Hypothalamus (tissue), 51 donors: ENCODE measurements at regions not wholly inside any gene's neighbourhood (a gene's known extent, or its start where the extent isn't known, plus 50 kb on each side); places are given as distances from the start of the nearest gene placed in this dataset.
A peak's percentile ranks its signal among the peaks of the same experiment; 100 is the strongest.

ENCODE experiments used
- DNase-seq, 51 donors: peaks; one replicate each; lab custom pipeline; 2025; lab: John Stamatoyannopoulos, UW

- DNase-seq = no peak
Observed at GRCh38 chr5:162323466-162323865, 255.9 kb downstream of the GABRG2 start.

- no peak for DNase-seq
Observed at GRCh38 chr5:162324328-162324727, 256.8 kb downstream of the GABRG2 start.

- no peak for DNase-seq
Observed at GRCh38 chr5:162325143-162325727, 257.7 kb downstream of the GABRG2 start.

GRCh38 chr5:162334944-162335343, 267.4 kb downstream of the GABRG2 start:
- DNase-seq = no peak

- no peak for DNase-seq
Observed at GRCh38 chr5:162360373-162360931, 292.9 kb downstream of the GABRG2 start.

- peak in 3 of 51 donors; percentile 1 to 2 (median 1) for DNase-seq
Observed at GRCh38 chr5:162372256-162372655, 304.7 kb downstream of the GABRG2 start.

- no peak for DNase-seq
Observed at GRCh38 chr5:162377895-162378294, 310.3 kb downstream of the GABRG2 start.

GRCh38 chr5:162382839-162383238, 315.3 kb downstream of the GABRG2 start:
- no peak for DNase-seq

- no peak for DNase-seq
Observed at GRCh38 chr5:162384225-162384624, 316.7 kb downstream of the GABRG2 start.

- DNase-seq = no peak
Observed at GRCh38 chr5:162391833-162392232, 324.3 kb downstream of the GABRG2 start.

- DNase-seq = no peak
Observed at GRCh38 chr5:162392336-162392735, 324.8 kb downstream of the GABRG2 start.

- no peak for DNase-seq
Observed at GRCh38 chr5:162393534-162393933, 326.0 kb downstream of the GABRG2 start.

GRCh38 chr5:162407614-162408013, 340.0 kb downstream of the GABRG2 start:
- no peak for DNase-seq

- DNase-seq = no peak
Observed at GRCh38 chr5:162410365-162410764, 342.8 kb downstream of the GABRG2 start.

GRCh38 chr5:162429142-162429541, 361.6 kb downstream of the GABRG2 start:
- no peak for DNase-seq

- DNase-seq = no peak
Observed at GRCh38 chr5:162434281-162434680, 366.7 kb downstream of the GABRG2 start.

- DNase-seq = no peak
Observed at GRCh38 chr5:162436055-162436454, 368.5 kb downstream of the GABRG2 start.

GRCh38 chr5:162444129-162444762, 376.7 kb downstream of the GABRG2 start:
- no peak for DNase-seq

GRCh38 chr5:162456086-162456485, 388.5 kb downstream of the GABRG2 start:
- DNase-seq = no peak

- DNase-seq = no peak
Observed at GRCh38 chr5:162466011-162466410, 398.4 kb downstream of the GABRG2 start.

GRCh38 chr5:162473041-162473714, 405.6 kb downstream of the GABRG2 start:
- peak in 4 of 51 donors; percentile 4 to 18 (median 8) for DNase-seq

GRCh38 chr5:162474239-162474638, 406.7 kb downstream of the GABRG2 start:
- no peak for DNase-seq
